RCC 7860 (cell line): ENCODE measurements at regions not wholly inside any gene's neighbourhood (a gene's known extent, or its start where the extent isn't known, plus 50 kb on each side); places are given as distances from the start of the nearest gene placed in this dataset.
A peak's percentile ranks its signal among the peaks of the same experiment; 100 is the strongest.
"Not testable (repeated sequence)": the region's sequence is repeated elsewhere in the genome, so short reads cannot be mapped to it uniquely, and the experiment has no call there.

ENCODE experiments used
- DNase-seq: peaks from one replicate; pipeline ENCODE4 v3.0.0-alpha.2; 2015; ENCODE audit warnings: low spot score
- FAIRE-seq: peaks from 2 replicates; lab custom pipeline; 2012; peaks lifted over from hg19 to GRCh38; lab: Jason Lieb, UNC

DNA sequence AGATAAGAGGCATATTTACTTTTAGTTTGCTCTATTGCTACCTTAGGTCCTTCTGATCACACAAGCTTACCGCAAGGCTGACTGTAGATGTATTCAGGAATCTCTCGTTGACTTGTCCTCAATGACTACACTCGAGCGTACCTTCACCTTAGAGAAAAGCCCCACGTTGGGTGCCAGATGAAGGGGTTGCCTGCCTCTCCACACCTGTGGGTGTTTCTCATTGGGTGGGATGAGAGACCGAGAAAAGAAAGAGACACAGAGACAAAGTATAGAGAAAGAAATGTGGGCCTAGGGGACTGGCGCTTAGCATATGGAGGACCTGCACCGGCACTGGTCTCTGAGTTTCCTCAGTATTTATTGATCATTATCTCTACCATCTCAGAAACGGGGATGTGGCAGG lies 51.8 kb downstream of the ASCL4 start:
- DNase-seq = no peak
- FAIRE-seq = no peak

DNA sequence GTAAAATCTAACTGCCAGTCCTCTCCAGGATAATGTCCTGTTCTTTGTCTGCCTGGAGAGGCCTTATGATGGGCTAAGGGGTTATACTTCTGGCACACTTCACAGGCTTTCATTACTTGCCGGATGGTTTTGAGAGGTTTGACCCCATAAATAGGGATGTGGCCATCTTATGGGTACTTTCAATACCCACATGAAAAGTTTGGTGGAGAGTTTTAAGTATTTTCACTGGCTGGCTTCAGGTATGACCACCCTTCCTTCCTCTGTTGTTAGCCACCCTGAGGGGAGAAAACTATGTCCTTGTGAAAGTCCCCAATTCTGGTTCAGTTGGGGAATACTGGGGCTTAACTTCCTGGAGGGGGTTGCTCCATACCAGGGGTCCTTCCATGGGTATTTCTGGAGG lies 54.8 kb downstream of the ASCL4 start:
- no peak for FAIRE-seq
- DNase-seq = no peak

DNA sequence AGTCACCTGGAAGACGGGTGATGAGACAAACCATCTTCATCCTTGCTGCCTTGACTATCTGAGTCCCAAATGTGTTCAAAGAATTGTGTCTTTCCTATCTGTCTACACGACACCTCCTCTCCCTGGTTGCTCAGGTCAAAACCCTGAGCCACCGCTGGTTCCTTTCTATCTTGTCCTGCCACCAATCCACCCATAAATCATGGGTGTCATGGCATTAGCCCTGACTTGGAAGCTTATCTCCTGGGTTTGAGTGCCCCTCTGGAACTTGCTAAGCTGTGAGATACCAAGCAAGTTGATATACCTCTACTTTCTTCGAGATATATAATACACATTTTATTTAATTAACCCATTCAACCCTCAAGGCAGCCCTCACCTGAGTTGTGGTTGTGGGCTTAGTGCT lies 57.9 kb downstream of the ASCL4 start:
- FAIRE-seq (no peak), DNase-seq (no peak)

- FAIRE-seq (no peak), DNase-seq (no peak)
Measured at GRCh38 chr12:107840186-107840585, 65.7 kb downstream of the ASCL4 start.

GRCh38 chr12:107843351-107844311 lies 69.1 kb downstream of the ASCL4 start:
- FAIRE-seq = no peak
- DNase-seq = no peak

GRCh38 chr12:107844312-107844921 lies 69.9 kb downstream of the ASCL4 start:
- DNase-seq (no peak), FAIRE-seq (no peak)

DNA sequence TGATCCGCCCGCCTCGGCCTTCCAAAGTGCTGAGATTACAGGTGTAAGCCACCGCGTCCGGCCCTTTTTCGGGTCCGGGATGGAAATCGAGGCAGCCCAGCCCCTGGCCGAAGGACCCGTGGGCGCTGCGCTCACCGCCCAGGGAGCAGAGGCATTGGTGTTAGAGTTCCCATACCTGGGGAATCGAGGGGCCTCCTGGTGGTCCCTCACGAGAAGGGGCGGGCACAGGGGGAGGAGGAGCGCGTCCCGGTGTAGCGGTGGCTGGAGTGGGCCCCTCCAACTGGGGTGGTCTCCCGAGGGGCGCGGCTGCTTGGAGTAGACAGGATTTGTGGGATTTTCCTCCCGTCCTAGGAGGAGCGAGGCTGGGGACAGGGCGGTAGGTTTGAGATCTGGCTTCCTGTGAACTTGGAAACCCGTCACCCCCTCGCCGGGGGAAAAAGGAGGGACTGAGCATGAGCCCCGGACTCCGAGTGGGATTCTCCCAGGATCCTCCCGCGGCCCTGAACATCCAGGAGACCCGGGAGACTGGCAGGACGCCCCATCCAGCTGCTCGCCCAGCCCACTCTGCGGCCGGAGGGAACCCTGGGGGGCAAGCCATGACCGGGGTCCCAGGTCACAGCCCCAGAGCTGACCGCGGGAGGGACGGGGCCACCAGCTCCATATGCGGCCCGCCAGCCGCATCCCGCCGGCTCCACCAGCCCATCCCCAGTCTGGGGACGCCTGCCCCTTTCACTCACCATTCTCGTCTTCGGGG lies 70.9 kb downstream of the ASCL4 start:
- DNase-seq (no peak), FAIRE-seq (no peak)

- no peak for FAIRE-seq
- no peak for DNase-seq
Measured at GRCh38 chr12:107845980-107846659, 71.6 kb downstream of the ASCL4 start.

- DNase-seq (no peak), FAIRE-seq (no peak)
Measured at GRCh38 chr12:107847430-107847829, 72.9 kb downstream of the ASCL4 start.

DNA sequence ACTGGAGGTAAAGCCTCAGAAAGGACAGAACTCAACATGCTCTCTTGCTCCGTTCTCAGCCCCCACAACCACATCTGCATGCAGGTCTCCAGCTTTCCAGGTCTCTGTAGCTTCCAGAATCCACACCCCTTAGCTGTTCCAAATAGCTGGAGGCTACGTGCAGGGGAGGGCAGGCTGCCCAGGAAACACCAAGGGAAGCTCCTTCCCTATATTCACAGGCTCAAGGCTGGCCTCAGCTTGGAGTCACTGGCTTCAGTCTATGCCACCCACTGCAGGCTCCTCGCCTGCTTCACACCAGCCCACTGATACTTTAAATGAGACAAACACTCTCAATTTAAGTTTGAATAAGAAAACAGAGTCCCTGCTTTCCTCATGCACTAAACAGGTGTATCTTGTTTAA lies 73.3 kb downstream of the ASCL4 start:
- DNase-seq = no peak
- no peak for FAIRE-seq

DNA sequence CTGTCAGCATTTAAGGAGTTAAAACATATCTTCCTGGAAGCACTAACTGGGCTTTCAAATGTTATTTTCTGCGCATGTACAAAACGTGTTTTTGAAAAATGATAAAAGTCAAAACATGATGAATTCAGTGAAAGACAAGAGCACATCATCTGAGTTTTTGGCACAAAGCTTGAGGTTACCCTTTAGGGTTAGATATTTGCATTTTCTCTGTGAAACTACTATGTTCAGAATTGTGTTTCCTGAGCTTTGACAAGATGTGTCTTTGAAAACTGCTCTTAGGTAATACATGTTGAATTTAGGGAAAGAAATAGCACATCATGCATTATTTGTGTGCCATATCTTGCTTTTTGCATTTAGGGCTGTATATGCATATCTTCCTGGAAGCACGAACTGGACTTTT lies 79.0 kb downstream of the ASCL4 start:
- no peak for FAIRE-seq
- no peak for DNase-seq

GRCh38 chr12:107855471-107855870 lies 81.0 kb downstream of the ASCL4 start:
- FAIRE-seq (no peak), DNase-seq (no peak)

- no peak for FAIRE-seq
Measured at GRCh38 chr12:107856096-107856495, 81.6 kb downstream of the ASCL4 start.

DNA sequence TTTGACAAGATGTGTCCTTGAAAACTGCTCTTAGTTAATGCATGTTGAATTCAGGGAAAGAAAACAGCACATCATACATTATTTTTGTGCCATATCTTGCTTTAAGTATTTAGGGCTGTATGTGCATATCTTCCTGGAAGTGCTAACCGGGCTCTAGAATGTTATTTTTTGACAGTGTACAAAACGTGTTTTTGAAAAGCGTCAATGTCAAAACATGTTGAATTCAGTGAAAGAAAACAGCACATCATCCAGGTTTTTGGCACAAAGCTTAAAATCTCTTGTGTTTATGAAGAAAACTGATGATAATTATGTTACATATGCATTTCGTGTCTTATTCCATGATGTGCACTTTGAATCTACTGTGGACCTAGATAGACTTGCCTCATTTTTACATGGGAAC lies 82.7 kb downstream of the ASCL4 start:
- FAIRE-seq = no peak
- DNase-seq = no peak

More at GRCh38 chr12:107856096-107856495, 81.6 kb downstream of the ASCL4 start:
- DNase-seq = no peak

DNA sequence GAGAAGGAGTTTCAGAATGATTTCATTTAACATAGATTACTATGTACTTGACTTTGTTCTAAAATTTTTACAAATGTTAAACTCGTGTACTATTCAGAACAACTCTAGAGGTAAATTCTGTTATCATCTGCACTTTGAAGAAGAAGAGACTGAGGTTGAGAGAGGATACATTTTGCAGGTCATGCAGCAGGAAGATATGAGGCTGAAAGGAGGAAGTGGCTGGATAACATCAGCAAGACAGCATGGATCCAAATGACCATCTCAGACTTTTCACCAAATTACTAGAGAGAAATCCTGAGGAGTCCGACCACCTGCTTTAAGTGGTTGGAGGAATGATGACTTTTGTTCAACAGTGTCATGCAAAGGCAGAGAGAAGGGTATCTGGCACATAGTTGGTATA lies 84.9 kb downstream of the ASCL4 start:
- FAIRE-seq (no peak), DNase-seq (no peak)

DNA sequence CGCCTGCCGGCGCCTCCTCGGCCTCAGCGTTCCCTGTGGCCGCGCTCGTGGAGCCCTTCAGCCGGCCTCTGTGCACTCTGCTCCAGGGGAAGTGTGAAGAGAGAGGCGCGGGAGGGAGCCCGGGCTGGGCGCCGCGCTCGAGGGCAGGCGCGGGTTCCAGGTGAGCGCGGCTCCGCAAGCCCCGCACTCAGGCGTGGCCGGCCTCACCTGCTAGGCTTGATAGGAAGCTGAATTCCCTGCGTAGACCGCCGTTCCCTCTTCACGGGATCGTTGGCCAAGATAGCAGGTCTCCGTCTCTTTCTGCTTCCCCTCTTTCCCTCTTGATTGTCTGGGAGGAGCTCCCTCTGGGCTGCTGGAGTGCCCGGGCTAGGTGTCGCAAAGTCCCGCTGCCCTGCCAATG lies 89.7 kb downstream of the ASCL4 start:
- no peak for FAIRE-seq
- DNase-seq = no peak

DNA sequence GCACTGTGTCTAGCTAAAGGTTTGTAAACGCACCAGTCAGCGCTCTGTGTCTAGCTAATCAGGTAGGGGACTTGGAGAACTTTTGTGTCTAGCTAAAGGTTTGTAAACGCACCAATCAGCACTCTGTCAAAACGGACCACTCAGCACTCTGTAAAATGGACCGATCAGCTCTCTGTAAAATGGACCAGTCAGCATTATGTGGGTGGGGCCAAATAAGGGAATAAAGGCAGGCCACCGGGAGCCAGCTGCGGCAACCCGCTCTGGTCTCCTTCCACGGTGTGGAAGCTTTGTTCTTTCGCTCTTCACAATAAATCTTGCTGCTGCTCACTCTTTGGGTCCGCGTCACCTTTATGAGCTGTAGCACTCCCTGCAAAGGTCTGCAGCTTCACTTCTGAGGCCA lies 90.2 kb downstream of the ASCL4 start:
- not testable (repeated sequence) for DNase-seq, FAIRE-seq

DNA sequence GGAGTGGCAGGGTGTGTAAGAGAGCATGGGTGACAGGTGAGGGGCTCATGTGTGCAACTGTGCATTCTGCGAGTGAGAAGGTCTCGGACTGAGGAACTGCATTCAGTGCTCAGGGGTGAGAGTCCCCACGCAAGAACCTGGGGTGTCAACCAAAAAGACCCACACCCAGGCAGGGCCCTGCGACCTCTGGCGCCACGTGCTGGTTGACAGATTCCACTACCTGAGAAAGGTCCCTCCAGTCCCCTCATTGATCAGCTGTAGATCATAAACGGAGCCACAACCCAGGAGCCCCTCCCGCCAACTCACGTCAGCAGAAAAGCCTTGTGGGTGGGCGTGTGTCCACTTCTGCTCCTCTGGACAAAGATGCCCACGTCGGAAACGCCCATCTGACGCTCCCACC lies 98.7 kb downstream of the ASCL4 start:
- FAIRE-seq (no peak), DNase-seq (no peak)

DNA sequence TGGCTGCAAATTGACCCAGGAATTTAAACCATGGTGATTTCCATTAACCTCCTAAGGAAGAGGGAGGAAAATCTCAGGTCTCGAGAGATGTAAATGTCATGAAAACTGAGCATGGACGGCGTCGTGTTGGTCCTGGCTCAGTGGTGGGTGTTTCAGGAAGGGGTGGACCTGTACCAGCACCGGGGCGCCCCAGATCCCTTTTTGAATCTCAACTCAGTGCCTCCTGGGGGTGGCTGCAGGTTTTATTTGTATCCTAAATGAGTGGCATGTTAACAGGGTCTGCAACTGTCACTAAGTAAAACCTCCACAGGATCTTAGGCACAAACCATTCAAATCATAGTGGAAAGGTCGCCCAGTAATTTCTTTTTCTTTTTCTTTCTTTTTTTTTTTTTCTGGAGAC lies 101.3 kb downstream of the ASCL4 start:
- FAIRE-seq = no peak
- no peak for DNase-seq

DNA sequence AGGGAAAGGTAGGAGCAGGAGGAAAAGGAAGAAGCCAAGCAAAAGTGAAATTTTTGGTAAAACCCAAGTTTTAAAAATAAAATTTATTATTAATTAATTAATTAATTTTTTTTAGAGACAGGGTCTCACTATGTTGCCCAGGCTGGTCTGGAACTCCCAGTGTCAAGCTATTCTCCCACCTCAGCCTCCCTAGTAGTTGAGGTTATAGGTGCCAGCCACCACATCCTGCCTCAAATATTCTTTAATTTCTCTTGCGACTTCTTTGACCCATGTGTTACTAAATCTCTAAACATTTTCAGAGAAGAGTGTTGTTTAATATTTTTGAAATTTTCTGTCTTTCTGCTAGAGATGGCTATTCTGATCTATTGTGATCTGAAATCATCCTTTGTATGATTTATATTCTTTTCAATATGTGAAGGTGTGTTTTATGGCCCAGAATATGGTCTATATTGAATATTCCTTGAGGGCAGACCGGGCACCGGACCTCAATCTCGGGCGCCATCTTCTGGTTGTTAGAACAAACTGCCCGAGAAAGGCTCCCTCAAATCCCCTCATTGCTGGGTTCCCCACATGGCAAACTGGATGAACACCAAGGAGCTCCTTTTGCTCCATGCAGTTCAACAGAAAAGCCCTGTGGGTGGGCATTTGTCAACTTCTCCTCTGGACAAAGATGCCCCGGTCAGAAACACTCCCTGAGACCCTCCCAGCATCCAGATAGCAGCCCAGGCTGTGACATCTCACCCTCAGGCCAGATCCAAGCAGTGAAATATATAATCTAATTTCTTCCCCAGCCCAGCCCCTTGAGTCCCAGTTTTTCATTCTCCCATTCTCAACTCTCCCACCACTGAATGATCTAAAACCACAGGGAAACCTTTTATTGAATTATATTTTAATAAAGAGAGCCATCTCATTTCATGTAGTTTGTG lies 110.5 kb downstream of the ASCL4 start:
- DNase-seq (peak; percentile 31), FAIRE-seq (no peak)
